ENCODE measurements at regions not wholly inside any gene's neighbourhood (a gene's known extent, or its start where the extent isn't known, plus 50 kb on each side); places are given as distances from the start of the nearest gene placed in this dataset.

DNA sequence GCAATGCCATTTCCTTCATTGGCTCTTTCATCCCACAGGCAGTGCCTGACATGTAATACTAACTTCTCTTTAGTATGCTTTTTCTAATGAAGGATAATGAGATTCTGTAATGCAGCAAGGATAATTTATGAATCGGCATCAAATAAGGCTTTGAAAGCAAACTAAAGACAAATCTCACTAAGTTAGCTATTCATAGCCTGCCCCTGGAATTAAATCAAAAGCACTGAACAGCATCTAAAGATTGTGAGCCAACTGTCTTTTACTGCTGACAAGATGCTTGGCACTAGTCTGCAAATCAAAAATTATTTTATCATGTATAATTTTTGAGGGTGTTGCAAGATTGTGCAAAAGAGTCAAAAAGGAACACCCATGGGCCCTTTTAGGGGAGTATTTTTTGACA lies 265.0 kb downstream of the CASP12 start (continued):
- TF ChIP-seq, protein P1, sequence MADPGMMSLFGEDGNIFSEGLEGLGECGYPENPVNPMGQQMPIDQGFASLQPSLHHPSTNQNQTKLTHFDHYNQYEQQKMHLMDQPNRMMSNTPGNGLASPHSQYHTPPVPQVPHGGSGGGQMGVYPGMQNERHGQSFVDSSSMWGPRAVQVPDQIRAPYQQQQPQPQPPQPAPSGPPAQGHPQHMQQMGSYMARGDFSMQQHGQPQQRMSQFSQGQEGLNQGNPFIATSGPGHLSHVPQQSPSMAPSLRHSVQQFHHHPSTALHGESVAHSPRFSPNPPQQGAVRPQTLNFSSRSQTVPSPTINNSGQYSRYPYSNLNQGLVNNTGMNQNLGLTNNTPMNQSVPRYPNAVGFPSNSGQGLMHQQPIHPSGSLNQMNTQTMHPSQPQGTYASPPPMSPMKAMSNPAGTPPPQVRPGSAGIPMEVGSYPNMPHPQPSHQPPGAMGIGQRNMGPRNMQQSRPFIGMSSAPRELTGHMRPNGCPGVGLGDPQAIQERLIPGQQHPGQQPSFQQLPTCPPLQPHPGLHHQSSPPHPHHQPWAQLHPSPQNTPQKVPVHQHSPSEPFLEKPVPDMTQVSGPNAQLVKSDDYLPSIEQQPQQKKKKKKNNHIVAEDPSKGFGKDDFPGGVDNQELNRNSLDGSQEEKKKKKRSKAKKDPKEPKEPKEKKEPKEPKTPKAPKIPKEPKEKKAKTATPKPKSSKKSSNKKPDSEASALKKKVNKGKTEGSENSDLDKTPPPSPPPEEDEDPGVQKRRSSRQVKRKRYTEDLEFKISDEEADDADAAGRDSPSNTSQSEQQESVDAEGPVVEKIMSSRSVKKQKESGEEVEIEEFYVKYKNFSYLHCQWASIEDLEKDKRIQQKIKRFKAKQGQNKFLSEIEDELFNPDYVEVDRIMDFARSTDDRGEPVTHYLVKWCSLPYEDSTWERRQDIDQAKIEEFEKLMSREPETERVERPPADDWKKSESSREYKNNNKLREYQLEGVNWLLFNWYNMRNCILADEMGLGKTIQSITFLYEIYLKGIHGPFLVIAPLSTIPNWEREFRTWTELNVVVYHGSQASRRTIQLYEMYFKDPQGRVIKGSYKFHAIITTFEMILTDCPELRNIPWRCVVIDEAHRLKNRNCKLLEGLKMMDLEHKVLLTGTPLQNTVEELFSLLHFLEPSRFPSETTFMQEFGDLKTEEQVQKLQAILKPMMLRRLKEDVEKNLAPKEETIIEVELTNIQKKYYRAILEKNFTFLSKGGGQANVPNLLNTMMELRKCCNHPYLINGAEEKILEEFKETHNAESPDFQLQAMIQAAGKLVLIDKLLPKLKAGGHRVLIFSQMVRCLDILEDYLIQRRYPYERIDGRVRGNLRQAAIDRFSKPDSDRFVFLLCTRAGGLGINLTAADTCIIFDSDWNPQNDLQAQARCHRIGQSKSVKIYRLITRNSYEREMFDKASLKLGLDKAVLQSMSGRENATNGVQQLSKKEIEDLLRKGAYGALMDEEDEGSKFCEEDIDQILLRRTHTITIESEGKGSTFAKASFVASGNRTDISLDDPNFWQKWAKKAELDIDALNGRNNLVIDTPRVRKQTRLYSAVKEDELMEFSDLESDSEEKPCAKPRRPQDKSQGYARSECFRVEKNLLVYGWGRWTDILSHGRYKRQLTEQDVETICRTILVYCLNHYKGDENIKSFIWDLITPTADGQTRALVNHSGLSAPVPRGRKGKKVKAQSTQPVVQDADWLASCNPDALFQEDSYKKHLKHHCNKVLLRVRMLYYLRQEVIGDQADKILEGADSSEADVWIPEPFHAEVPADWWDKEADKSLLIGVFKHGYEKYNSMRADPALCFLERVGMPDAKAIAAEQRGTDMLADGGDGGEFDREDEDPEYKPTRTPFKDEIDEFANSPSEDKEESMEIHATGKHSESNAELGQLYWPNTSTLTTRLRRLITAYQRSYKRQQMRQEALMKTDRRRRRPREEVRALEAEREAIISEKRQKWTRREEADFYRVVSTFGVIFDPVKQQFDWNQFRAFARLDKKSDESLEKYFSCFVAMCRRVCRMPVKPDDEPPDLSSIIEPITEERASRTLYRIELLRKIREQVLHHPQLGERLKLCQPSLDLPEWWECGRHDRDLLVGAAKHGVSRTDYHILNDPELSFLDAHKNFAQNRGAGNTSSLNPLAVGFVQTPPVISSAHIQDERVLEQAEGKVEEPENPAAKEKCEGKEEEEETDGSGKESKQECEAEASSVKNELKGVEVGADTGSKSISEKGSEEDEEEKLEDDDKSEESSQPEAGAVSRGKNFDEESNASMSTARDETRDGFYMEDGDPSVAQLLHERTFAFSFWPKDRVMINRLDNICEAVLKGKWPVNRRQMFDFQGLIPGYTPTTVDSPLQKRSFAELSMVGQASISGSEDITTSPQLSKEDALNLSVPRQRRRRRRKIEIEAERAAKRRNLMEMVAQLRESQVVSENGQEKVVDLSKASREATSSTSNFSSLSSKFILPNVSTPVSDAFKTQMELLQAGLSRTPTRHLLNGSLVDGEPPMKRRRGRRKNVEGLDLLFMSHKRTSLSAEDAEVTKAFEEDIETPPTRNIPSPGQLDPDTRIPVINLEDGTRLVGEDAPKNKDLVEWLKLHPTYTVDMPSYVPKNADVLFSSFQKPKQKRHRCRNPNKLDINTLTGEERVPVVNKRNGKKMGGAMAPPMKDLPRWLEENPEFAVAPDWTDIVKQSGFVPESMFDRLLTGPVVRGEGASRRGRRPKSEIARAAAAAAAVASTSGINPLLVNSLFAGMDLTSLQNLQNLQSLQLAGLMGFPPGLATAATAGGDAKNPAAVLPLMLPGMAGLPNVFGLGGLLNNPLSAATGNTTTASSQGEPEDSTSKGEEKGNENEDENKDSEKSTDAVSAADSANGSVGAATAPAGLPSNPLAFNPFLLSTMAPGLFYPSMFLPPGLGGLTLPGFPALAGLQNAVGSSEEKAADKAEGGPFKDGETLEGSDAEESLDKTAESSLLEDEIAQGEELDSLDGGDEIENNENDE (IDR thresholded peaks at IDR 0.05; ENCODE audit: insufficient replicate concordance, low read length), result no peak
- TF ChIP-seq SP1 (IDR thresholded peaks at IDR 0.05; ENCODE audit: low read depth, low read length) (no peak), CHD2 (IDR thresholded peaks at IDR 0.05; ENCODE audit: low read length) (no peak), TCF12 (IDR thresholded peaks at IDR 0.05; ENCODE audit: low read depth, low read length) (no peak), SUZ12 (IDR thresholded peaks at IDR 0.05; ENCODE audit: low read length) (no peak), BCL11A (IDR thresholded peaks at IDR 0.05; ENCODE audit: low read depth in 2 of 2, low read length in 2 of 2) (no peak)

Measured in H1 (cell line).